Neural progenitor cell (in vitro differentiated cells): ENCODE measurements at regions not wholly inside any gene's neighbourhood (a gene's known extent, or its start where the extent isn't known, plus 50 kb on each side); places are given as distances from the start of the nearest gene placed in this dataset.

Experiments used
- CTCF ChIP-seq: fragments of 200-600 bp; sonication (generic); IDR thresholded peaks from 2 replicates; pipeline ENCODE4 v1.5.1; 2017; ENCODE audit warnings: antibody characterized with exemption, mild to moderate bottlenecking
- EZH2 ChIP-seq: fragments of 200-600 bp; sonication (generic); IDR thresholded peaks from 2 replicates; pipeline ENCODE4 v1.6.1; 2017; ENCODE audit warnings: antibody characterized with exemption, mild to moderate bottlenecking, moderate library complexity

GRCh38 chr22:27230189-27230588 is 571.4 kb downstream of the MN1 start:
- TF ChIP-seq EZH2 (no peak), CTCF (no peak)
